ENCODE measurements at regions not wholly inside any gene's neighbourhood (a gene's known extent, or its start where the extent isn't known, plus 50 kb on each side); places are given as distances from the start of the nearest gene placed in this dataset.

DNA sequence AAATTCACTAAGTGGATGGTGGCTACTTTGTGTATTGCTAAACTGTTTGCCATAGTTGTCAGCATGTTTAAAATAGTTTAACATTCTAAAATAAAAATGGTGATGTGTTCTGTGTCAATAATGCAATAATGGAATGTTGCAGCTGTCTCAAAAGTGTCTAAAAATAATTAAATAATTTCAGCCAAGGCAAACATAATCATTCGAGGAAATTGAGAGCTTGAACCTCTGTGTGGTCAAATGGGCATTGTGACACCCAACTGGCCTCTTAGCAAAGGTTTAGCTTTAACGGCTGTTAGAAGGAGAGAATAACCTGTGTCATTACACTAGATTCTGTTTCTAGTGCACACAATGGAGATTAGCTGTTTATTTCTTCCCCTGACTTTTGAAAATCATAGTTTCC, 278.5 kb downstream of the TMEM167A start:
- no peak for TF ChIP-seq POLR2A (IDR thresholded peaks at IDR 0.05; ENCODE audit: low read depth)
- TF ChIP-seq, protein P1, sequence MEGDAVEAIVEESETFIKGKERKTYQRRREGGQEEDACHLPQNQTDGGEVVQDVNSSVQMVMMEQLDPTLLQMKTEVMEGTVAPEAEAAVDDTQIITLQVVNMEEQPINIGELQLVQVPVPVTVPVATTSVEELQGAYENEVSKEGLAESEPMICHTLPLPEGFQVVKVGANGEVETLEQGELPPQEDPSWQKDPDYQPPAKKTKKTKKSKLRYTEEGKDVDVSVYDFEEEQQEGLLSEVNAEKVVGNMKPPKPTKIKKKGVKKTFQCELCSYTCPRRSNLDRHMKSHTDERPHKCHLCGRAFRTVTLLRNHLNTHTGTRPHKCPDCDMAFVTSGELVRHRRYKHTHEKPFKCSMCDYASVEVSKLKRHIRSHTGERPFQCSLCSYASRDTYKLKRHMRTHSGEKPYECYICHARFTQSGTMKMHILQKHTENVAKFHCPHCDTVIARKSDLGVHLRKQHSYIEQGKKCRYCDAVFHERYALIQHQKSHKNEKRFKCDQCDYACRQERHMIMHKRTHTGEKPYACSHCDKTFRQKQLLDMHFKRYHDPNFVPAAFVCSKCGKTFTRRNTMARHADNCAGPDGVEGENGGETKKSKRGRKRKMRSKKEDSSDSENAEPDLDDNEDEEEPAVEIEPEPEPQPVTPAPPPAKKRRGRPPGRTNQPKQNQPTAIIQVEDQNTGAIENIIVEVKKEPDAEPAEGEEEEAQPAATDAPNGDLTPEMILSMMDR (IDR thresholded peaks at IDR 0.05) = no peak
